ENCODE measurements at regions not wholly inside any gene's neighbourhood (a gene's known extent, or its start where the extent isn't known, plus 50 kb on each side); places are given as distances from the start of the nearest gene placed in this dataset.

- no peaks in the 10 kb centered on the region for H3K27me3 ChIP-seq (replicated peaks; ENCODE audit: control insufficient read depth, insufficient read depth, low read length, poor library complexity, severe bottlenecking)
- DNase-seq = no peak
- no peak overlapping the region for H3K27ac ChIP-seq (ENCODE audit: insufficient read depth, low read length, poor library complexity, severe bottlenecking)
- H3K4me3 ChIP-seq (ENCODE audit: insufficient read depth, low read depth, low read length, poor library complexity, severe bottlenecking) = no peak overlapping the region
- no peaks in the 10 kb centered on the region for H3K9me3 ChIP-seq (ENCODE audit: control insufficient read depth, low read length)
- no peaks in the 10 kb centered on the region for H3K4me1 ChIP-seq (ENCODE audit: control insufficient read depth, insufficient read depth, low read length, poor library complexity, severe bottlenecking)
- H3K36me3 ChIP-seq (ENCODE audit: control insufficient read depth, insufficient read depth, low read length) = no peaks in the 10 kb centered on the region
Measured at GRCh38 chr12:82027612-82028011, 268.5 kb upstream of the PPFIA2 start.

GRCh38 chr12:82025462-82025861, 266.3 kb upstream of the PPFIA2 start:
- DNase-seq = no peak
- Histone ChIP-seq H3K4me3 (ENCODE audit: insufficient read depth, low read depth, low read length, poor library complexity, severe bottlenecking) (no peak overlapping the region), H3K9me3 (ENCODE audit: control insufficient read depth, low read length) (no peaks in the 10 kb centered on the region), H3K27ac (ENCODE audit: insufficient read depth, low read length, poor library complexity, severe bottlenecking) (no peak overlapping the region), H3K4me1 (ENCODE audit: control insufficient read depth, insufficient read depth, low read length, poor library complexity, severe bottlenecking) (no peaks in the 10 kb centered on the region), H3K36me3 (ENCODE audit: control insufficient read depth, insufficient read depth, low read length) (no peaks in the 10 kb centered on the region), H3K27me3 (replicated peaks; ENCODE audit: control insufficient read depth, insufficient read depth, low read length, poor library complexity, severe bottlenecking) (no peaks in the 10 kb centered on the region)

- no peak overlapping the region for H3K4me3 ChIP-seq (ENCODE audit: insufficient read depth, low read depth, low read length, poor library complexity, severe bottlenecking)
- DNase-seq = no peak
Measured at GRCh38 chr12:82019533-82019932, 260.4 kb upstream of the PPFIA2 start.

GRCh38 chr12:82015623-82016347, 256.6 kb upstream of the PPFIA2 start:
- H3K36me3 ChIP-seq (ENCODE audit: control insufficient read depth, insufficient read depth, low read length) = no peaks in the 10 kb centered on the region
- no peak overlapping the region for H3K4me3 ChIP-seq (ENCODE audit: insufficient read depth, low read depth, low read length, poor library complexity, severe bottlenecking)
- no peak for DNase-seq
- H3K27ac ChIP-seq (ENCODE audit: insufficient read depth, low read length, poor library complexity, severe bottlenecking) = no peak overlapping the region
- no peaks in the 10 kb centered on the region for H3K4me1 ChIP-seq (ENCODE audit: control insufficient read depth, insufficient read depth, low read length, poor library complexity, severe bottlenecking)
- no peaks in the 10 kb centered on the region for H3K9me3 ChIP-seq (ENCODE audit: control insufficient read depth, low read length)
- H3K27me3 ChIP-seq (replicated peaks; ENCODE audit: control insufficient read depth, insufficient read depth, low read length, poor library complexity, severe bottlenecking) = no peaks in the 10 kb centered on the region

More at GRCh38 chr12:82019533-82019932, 260.4 kb upstream of the PPFIA2 start:
- Histone ChIP-seq H3K27me3 (replicated peaks; ENCODE audit: control insufficient read depth, insufficient read depth, low read length, poor library complexity, severe bottlenecking) (no peaks in the 10 kb centered on the region), H3K9me3 (ENCODE audit: control insufficient read depth, low read length) (no peaks in the 10 kb centered on the region), H3K36me3 (ENCODE audit: control insufficient read depth, insufficient read depth, low read length) (no peaks in the 10 kb centered on the region), H3K4me1 (ENCODE audit: control insufficient read depth, insufficient read depth, low read length, poor library complexity, severe bottlenecking) (no peaks in the 10 kb centered on the region), H3K27ac (ENCODE audit: insufficient read depth, low read length, poor library complexity, severe bottlenecking) (no peak overlapping the region)

- DNase-seq = no peak
- Histone ChIP-seq H3K36me3 (ENCODE audit: control insufficient read depth, insufficient read depth, low read length) (no peaks in the 10 kb centered on the region), H3K9me3 (ENCODE audit: control insufficient read depth, low read length) (no peaks in the 10 kb centered on the region), H3K27me3 (replicated peaks; ENCODE audit: control insufficient read depth, insufficient read depth, low read length, poor library complexity, severe bottlenecking) (no peaks in the 10 kb centered on the region), H3K27ac (ENCODE audit: insufficient read depth, low read length, poor library complexity, severe bottlenecking) (no peak overlapping the region), H3K4me1 (ENCODE audit: control insufficient read depth, insufficient read depth, low read length, poor library complexity, severe bottlenecking) (no peaks in the 10 kb centered on the region), H3K4me3 (ENCODE audit: insufficient read depth, low read depth, low read length, poor library complexity, severe bottlenecking) (no peak overlapping the region)
Measured at GRCh38 chr12:82012176-82012575, 253.0 kb upstream of the PPFIA2 start.

- Histone ChIP-seq H3K27me3 (replicated peaks; ENCODE audit: control insufficient read depth, insufficient read depth, low read length, poor library complexity, severe bottlenecking) (no peaks in the 10 kb centered on the region), H3K4me1 (ENCODE audit: control insufficient read depth, insufficient read depth, low read length, poor library complexity, severe bottlenecking) (no peaks in the 10 kb centered on the region), H3K9me3 (ENCODE audit: control insufficient read depth, low read length) (no peaks in the 10 kb centered on the region), H3K27ac (ENCODE audit: insufficient read depth, low read length, poor library complexity, severe bottlenecking) (no peak overlapping the region), H3K4me3 (ENCODE audit: insufficient read depth, low read depth, low read length, poor library complexity, severe bottlenecking) (no peak overlapping the region), H3K36me3 (ENCODE audit: control insufficient read depth, insufficient read depth, low read length) (no peaks in the 10 kb centered on the region)
- DNase-seq = no peak
Measured at GRCh38 chr12:82009524-82009923, 250.4 kb upstream of the PPFIA2 start.

- no peak for DNase-seq
- no peaks in the 10 kb centered on the region for H3K36me3 ChIP-seq (ENCODE audit: control insufficient read depth, insufficient read depth, low read length)
- H3K4me3 ChIP-seq (ENCODE audit: insufficient read depth, low read depth, low read length, poor library complexity, severe bottlenecking) = no peak overlapping the region
- H3K4me1 ChIP-seq (ENCODE audit: control insufficient read depth, insufficient read depth, low read length, poor library complexity, severe bottlenecking) = no peaks in the 10 kb centered on the region
- H3K9me3 ChIP-seq (ENCODE audit: control insufficient read depth, low read length) = no peaks in the 10 kb centered on the region
- no peak overlapping the region for H3K27ac ChIP-seq (ENCODE audit: insufficient read depth, low read length, poor library complexity, severe bottlenecking)
- H3K27me3 ChIP-seq (replicated peaks; ENCODE audit: control insufficient read depth, insufficient read depth, low read length, poor library complexity, severe bottlenecking) = no peaks in the 10 kb centered on the region
Measured at GRCh38 chr12:82008251-82008650, 249.1 kb upstream of the PPFIA2 start.

- H3K36me3 ChIP-seq (ENCODE audit: control insufficient read depth, insufficient read depth, low read length) = no peaks in the 10 kb centered on the region
- H3K4me1 ChIP-seq (ENCODE audit: control insufficient read depth, insufficient read depth, low read length, poor library complexity, severe bottlenecking) = no peaks in the 10 kb centered on the region
- no peaks in the 10 kb centered on the region for H3K9me3 ChIP-seq (ENCODE audit: control insufficient read depth, low read length)
- no peak overlapping the region for H3K27ac ChIP-seq (ENCODE audit: insufficient read depth, low read length, poor library complexity, severe bottlenecking)
- H3K4me3 ChIP-seq (ENCODE audit: insufficient read depth, low read depth, low read length, poor library complexity, severe bottlenecking) = no peak overlapping the region
- no peaks in the 10 kb centered on the region for H3K27me3 ChIP-seq (replicated peaks; ENCODE audit: control insufficient read depth, insufficient read depth, low read length, poor library complexity, severe bottlenecking)
- no peak for DNase-seq
Measured at GRCh38 chr12:81998761-81999378, 239.7 kb upstream of the PPFIA2 start.

- H3K9me3 ChIP-seq (ENCODE audit: control insufficient read depth, low read length) = no peaks in the 10 kb centered on the region
- no peaks in the 10 kb centered on the region for H3K36me3 ChIP-seq (ENCODE audit: control insufficient read depth, insufficient read depth, low read length)
- no peak overlapping the region for H3K4me3 ChIP-seq (ENCODE audit: insufficient read depth, low read depth, low read length, poor library complexity, severe bottlenecking)
- DNase-seq = peak in 1 of 3 donors; percentile 4
- no peak overlapping the region for H3K27ac ChIP-seq (ENCODE audit: insufficient read depth, low read length, poor library complexity, severe bottlenecking)
- H3K4me1 ChIP-seq (ENCODE audit: control insufficient read depth, insufficient read depth, low read length, poor library complexity, severe bottlenecking) = no peaks in the 10 kb centered on the region
- no peaks in the 10 kb centered on the region for H3K27me3 ChIP-seq (replicated peaks; ENCODE audit: control insufficient read depth, insufficient read depth, low read length, poor library complexity, severe bottlenecking)
Measured at GRCh38 chr12:81992461-81992860, 233.3 kb upstream of the PPFIA2 start.

GRCh38 chr12:81991868-81992267, 232.7 kb upstream of the PPFIA2 start:
- Histone ChIP-seq H3K4me1 (ENCODE audit: control insufficient read depth, insufficient read depth, low read length, poor library complexity, severe bottlenecking) (no peaks in the 10 kb centered on the region), H3K27me3 (replicated peaks; ENCODE audit: control insufficient read depth, insufficient read depth, low read length, poor library complexity, severe bottlenecking) (no peaks in the 10 kb centered on the region), H3K4me3 (ENCODE audit: insufficient read depth, low read depth, low read length, poor library complexity, severe bottlenecking) (no peak overlapping the region), H3K36me3 (ENCODE audit: control insufficient read depth, insufficient read depth, low read length) (no peaks in the 10 kb centered on the region), H3K27ac (ENCODE audit: insufficient read depth, low read length, poor library complexity, severe bottlenecking) (no peak overlapping the region), H3K9me3 (ENCODE audit: control insufficient read depth, low read length) (no peaks in the 10 kb centered on the region)
- no peak for DNase-seq
